HFFc6 (cell line): ENCODE measurements at regions not wholly inside any gene's neighbourhood (a gene's known extent, or its start where the extent isn't known, plus 50 kb on each side); places are given as distances from the start of the nearest gene placed in this dataset.

ENCODE experiments used
- DNase-seq: peaks from one replicate; pipeline ENCODE4 v3.0.0-alpha.2; 2018
- H3K27ac Mint-ChIP-seq: 2 replicates; pipeline ENCODE4 v1.8.0; 2020; ENCODE audit warnings: mild to moderate bottlenecking, mixed read lengths
- H3K27me3 Mint-ChIP-seq: 2 replicates; pipeline ENCODE4 v1.8.0; 2021; ENCODE audit warnings: mild to moderate bottlenecking, moderate library complexity, mixed read lengths; ENCODE audit not compliant: insufficient read depth
- H3K36me3 Mint-ChIP-seq: 2 replicates; pipeline ENCODE4 v1.8.0; 2021; ENCODE audit warnings: low read depth, mixed read lengths
- H3K4me1 Mint-ChIP-seq: 2 replicates; pipeline ENCODE4 v1.8.0; 2020; ENCODE audit warnings: low read depth, mixed read lengths
- H3K4me3 Mint-ChIP-seq: 2 replicates; pipeline ENCODE4 v1.8.0; 2020; ENCODE audit warnings: mild to moderate bottlenecking, moderate library complexity, mixed read lengths
- H3K9me3 Mint-ChIP-seq: 2 replicates; pipeline ENCODE4 v1.8.0; 2020; ENCODE audit warnings: mild to moderate bottlenecking, mixed read lengths
- TF ChIP-seq, protein P1 (sequence below): fragments of 200-600 bp; sonication (generic); IDR thresholded peaks from 2 replicates; pipeline ENCODE4 v1.5.0; 2021; ENCODE audit warnings: antibody characterized with exemption, mild to moderate bottlenecking

DNA sequence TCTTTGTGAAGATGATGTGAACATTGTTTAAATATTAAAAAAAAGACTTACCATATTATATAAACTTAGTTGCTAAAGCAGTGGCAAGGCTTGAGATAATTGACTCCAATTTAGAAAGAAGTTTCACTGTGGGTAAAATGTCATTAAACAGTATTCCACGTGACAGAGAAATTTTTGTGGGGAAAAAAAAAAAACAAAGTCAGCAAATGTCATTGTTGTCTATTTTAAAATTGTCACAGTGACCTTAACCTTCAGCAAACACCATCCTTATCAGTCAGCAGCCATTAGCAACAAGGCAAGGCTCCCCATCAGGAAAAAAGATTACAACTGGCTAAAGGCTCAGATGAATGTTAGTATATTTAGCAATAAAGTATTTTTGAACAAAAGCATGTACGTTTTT, 99.3 kb upstream of the CDH18 start:
- TF ChIP-seq, protein P1, sequence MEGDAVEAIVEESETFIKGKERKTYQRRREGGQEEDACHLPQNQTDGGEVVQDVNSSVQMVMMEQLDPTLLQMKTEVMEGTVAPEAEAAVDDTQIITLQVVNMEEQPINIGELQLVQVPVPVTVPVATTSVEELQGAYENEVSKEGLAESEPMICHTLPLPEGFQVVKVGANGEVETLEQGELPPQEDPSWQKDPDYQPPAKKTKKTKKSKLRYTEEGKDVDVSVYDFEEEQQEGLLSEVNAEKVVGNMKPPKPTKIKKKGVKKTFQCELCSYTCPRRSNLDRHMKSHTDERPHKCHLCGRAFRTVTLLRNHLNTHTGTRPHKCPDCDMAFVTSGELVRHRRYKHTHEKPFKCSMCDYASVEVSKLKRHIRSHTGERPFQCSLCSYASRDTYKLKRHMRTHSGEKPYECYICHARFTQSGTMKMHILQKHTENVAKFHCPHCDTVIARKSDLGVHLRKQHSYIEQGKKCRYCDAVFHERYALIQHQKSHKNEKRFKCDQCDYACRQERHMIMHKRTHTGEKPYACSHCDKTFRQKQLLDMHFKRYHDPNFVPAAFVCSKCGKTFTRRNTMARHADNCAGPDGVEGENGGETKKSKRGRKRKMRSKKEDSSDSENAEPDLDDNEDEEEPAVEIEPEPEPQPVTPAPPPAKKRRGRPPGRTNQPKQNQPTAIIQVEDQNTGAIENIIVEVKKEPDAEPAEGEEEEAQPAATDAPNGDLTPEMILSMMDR: no peak
- Mint-ChIP-seq H3K27ac (no peak overlapping the region), H3K9me3 (no peaks in the 10 kb centered on the region; the same call in 1 of the 2 replicates), H3K4me1 (no peaks in the 10 kb centered on the region), H3K27me3 (no peaks in the 10 kb centered on the region), H3K36me3 (no peaks in the 10 kb centered on the region), H3K4me3 (no peak overlapping the region)
- DNase-seq: no peak

DNA sequence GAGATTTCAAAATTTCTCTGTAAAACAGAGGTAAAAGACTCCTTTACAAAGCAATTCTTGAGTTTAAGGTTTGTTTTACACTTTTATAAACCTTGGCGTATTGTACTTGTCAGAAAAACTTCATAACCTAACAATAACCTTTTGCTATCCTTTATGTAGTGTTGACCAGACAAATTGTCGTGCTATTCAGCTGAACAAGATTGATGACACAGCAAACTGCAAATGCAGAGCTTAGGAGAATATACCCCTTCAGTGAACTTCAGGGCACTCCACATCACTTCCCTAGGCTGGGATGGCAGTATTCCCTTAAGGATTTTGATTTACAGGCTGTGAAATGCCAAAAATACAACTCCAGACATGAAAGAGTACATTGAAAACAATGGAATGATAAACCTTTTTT, 89.2 kb upstream of the CDH18 start:
- Mint-ChIP-seq H3K4me3 (no peak overlapping the region), H3K9me3 (no peaks in the 10 kb centered on the region), H3K36me3 (no peaks in the 10 kb centered on the region), H3K27ac (no peak overlapping the region), H3K27me3 (no peaks in the 10 kb centered on the region; the same call in 1 of the 2 replicates), H3K4me1 (no peaks in the 10 kb centered on the region)
- DNase-seq: no peak
- TF ChIP-seq, protein P1: no peak

DNA sequence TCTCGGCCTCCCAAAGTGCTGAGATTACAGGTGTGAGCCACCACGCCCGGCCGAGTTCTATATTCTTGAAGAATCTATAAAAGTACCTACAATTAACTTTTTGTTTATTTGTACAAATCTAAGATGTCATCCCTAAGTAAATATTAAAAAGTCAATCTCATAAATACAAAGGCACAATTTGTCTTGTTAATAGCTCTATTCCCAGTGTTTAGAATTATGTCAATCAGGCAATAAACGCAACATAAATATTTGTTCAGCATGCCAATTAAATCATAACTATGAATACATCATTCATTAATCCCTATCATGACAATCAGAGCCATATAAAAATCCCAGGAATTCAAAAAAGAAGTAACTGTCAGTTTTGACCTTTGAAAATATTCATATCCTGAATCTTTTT, 68.9 kb upstream of the CDH18 start:
- H3K9me3 Mint-ChIP-seq: no peaks in the 10 kb centered on the region
- no peaks in the 10 kb centered on the region for H3K36me3 Mint-ChIP-seq
- no peak for DNase-seq
- H3K27ac Mint-ChIP-seq: no peak overlapping the region
- TF ChIP-seq, protein P1: no peak
- H3K4me1 Mint-ChIP-seq: no peaks in the 10 kb centered on the region
- H3K4me3 Mint-ChIP-seq: no peak overlapping the region
- H3K27me3 Mint-ChIP-seq: no peaks in the 10 kb centered on the region; the same call in 1 of the 2 replicates

DNA sequence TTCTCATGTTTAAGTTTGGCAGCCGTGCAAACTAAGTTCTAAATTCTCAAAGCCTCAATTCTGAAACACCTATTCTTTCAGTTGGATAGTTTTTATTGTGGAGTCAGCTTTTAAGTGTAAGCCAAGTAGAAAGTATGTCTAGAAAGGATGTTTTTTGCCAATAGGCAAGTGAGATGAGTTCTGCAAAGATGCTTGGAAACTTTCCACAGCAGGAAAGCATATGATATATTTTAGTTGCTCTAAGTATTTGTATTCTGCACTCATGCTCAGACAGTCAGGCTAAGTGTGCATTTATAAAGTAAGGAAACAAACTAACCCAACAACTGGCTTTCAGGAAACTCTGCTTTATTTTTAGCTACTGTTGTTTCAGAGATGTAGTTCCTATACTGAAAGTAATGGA, 67.3 kb upstream of the CDH18 start:
- H3K4me3 Mint-ChIP-seq: no peak overlapping the region
- no peaks in the 10 kb centered on the region for H3K4me1 Mint-ChIP-seq
- H3K27ac Mint-ChIP-seq: no peak overlapping the region
- H3K36me3 Mint-ChIP-seq: no peaks in the 10 kb centered on the region
- no peaks in the 10 kb centered on the region for H3K9me3 Mint-ChIP-seq
- no peak for DNase-seq
- no peaks in the 10 kb centered on the region; the same call in 1 of the 2 replicates for H3K27me3 Mint-ChIP-seq
- TF ChIP-seq, protein P1: no peak

DNA sequence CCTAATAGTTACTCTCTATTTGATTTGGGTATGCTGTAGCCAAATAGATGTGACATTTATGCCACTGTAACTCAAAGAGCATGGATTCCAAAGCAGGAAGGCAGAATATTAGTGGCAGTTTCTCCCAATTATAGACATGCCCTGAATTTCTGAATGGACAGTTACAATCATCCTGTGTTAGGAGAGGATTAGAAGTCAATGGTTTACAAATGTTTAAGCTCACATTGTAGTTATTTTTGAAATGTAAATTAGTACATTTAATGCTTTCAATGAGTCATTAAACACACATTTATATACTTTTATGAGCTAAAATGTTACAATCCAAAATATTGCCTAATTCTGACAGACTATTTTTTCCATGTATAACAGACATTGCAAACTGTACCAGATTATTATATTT, 62.3 kb upstream of the CDH18 start:
- Mint-ChIP-seq H3K27ac (no peak overlapping the region), H3K4me3 (no peak overlapping the region), H3K4me1 (no peaks in the 10 kb centered on the region; the same call in 1 of the 2 replicates), H3K36me3 (no peaks in the 10 kb centered on the region), H3K27me3 (peaks cover 2% of the 10 kb centered on the region; the same call in 1 of the 2 replicates), H3K9me3 (no peaks in the 10 kb centered on the region)
- DNase-seq: no peak
- TF ChIP-seq, protein P1: no peak

DNA sequence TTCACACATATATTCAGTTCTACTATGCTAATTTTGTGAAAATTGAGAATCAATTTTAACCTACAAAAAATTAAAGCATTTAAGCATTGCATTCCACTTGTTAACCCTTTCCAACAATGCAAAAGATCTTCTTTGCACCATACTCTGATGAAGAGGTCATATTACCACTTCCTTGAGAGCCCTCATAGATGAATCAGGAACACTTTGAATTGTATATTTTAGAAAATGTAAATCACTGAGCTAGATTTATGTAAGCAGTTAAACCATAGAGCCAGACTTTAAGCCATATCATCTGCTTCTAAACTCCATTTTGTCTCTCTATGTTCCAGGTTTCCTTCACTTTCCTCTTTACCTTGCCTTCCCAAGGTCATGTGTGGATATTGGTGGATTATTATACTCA, 56.5 kb upstream of the CDH18 start:
- Mint-ChIP-seq H3K27me3 (peaks cover 4% of the 10 kb centered on the region; the same call in 1 of the 2 replicates), H3K4me3 (no peak overlapping the region), H3K4me1 (peaks cover 6% of the 10 kb centered on the region), H3K36me3 (no peaks in the 10 kb centered on the region), H3K27ac (no peak overlapping the region), H3K9me3 (no peaks in the 10 kb centered on the region)
- no peak for DNase-seq
- TF ChIP-seq, protein P1: no peak
